Loucy (cell line): ENCODE measurements at regions not wholly inside any gene's neighbourhood (a gene's known extent, or its start where the extent isn't known, plus 50 kb on each side); places are given as distances from the start of the nearest gene placed in this dataset.

ENCODE experiments used
- H2AFZ ChIP-seq: fragments of 200-600 bp; sonication (generic); 2 replicates; pipeline ENCODE4 v1.6.0; 2016; ENCODE audit warnings: antibody characterized with exemption, mild to moderate bottlenecking, low read length, moderate library complexity
- H3F3A ChIP-seq: fragments of 200-600 bp; 2 replicates; pipeline ENCODE4 v1.6.0; 2016; ENCODE audit warnings: antibody characterized with exemption, low read depth, mild to moderate bottlenecking
- H3K27me3 ChIP-seq: fragments of 200-600 bp; sonication (generic); 2 replicates; pipeline ENCODE4 v1.6.1; 2014; ENCODE audit warnings: low read length, mild to moderate bottlenecking; ENCODE audit not compliant: insufficient read depth, poor library complexity, severe bottlenecking
- H3K36me3 ChIP-seq: fragments of 200-600 bp; sonication (generic); 2 replicates; pipeline ENCODE4 v1.6.1; 2016; ENCODE audit warnings: low read length; ENCODE audit not compliant: insufficient read depth
- H3K4me1 ChIP-seq: fragments of 200-600 bp; sonication (generic); 2 replicates; pipeline ENCODE4 v1.5.1; 2014; ENCODE audit warnings: low read length, mild to moderate bottlenecking; ENCODE audit not compliant: insufficient read depth, poor library complexity, severe bottlenecking
- H3K4me2 ChIP-seq: fragments of 200-600 bp; sonication (generic); 2 replicates; pipeline ENCODE4 v1.6.0; 2014; ENCODE audit warnings: antibody characterized with exemption, low read length, low read depth, mild to moderate bottlenecking; ENCODE audit not compliant: poor library complexity, severe bottlenecking
- H3K4me3 ChIP-seq: fragments of 200-600 bp; sonication (generic); 2 replicates; pipeline ENCODE4 v1.5.1; 2014; ENCODE audit warnings: low read length, mild to moderate bottlenecking, mixed read lengths; ENCODE audit not compliant: poor library complexity, severe bottlenecking
- H3K79me2 ChIP-seq: fragments of 200-600 bp; sonication (generic); 2 replicates; pipeline ENCODE4 v1.6.1; 2014; ENCODE audit warnings: low read length; ENCODE audit not compliant: insufficient read depth
- H3K9ac ChIP-seq: fragments of 200-600 bp; sonication (generic); 2 replicates; pipeline ENCODE4 v1.6.0; 2014; ENCODE audit warnings: mild to moderate bottlenecking, low read depth, low read length, moderate library complexity; ENCODE audit not compliant: poor library complexity, severe bottlenecking
- H3K9me2 ChIP-seq: fragments of 200-600 bp; sonication (generic); replicated peaks from 2 replicates; pipeline ENCODE4 v1.6.1; 2016; ENCODE audit warnings: low read depth, low read length, mixed read lengths
- H3K9me3 ChIP-seq: fragments of 200-600 bp; sonication (generic); 2 replicates; pipeline ENCODE4 v1.6.1; 2014; ENCODE audit warnings: mild to moderate bottlenecking, antibody characterized with exemption, low read length, low read depth; ENCODE audit not compliant: insufficient read depth
- H4K20me1 ChIP-seq: fragments of 200-600 bp; sonication (generic); 2 replicates; pipeline ENCODE4 v1.6.0; 2014; ENCODE audit warnings: antibody characterized with exemption, low read length, mild to moderate bottlenecking; ENCODE audit not compliant: insufficient read depth, poor library complexity, severe bottlenecking
- EZH2phosphoT487 ChIP-seq: fragments of 200-600 bp; IDR thresholded peaks from 2 replicates; pipeline ENCODE4 v1.6.1; 2018; ENCODE audit warnings: antibody characterized with exemption, mild to moderate bottlenecking, moderate library complexity, borderline replicate concordance
- TF ChIP-seq, protein P1 (sequence below): fragments of 200-600 bp; sonication (generic); conservative IDR thresholded peaks from 2 replicates; pipeline ENCODE4 v1.5.1; 2014; ENCODE audit warnings: mild to moderate bottlenecking, antibody characterized with exemption, low read length

DNA sequence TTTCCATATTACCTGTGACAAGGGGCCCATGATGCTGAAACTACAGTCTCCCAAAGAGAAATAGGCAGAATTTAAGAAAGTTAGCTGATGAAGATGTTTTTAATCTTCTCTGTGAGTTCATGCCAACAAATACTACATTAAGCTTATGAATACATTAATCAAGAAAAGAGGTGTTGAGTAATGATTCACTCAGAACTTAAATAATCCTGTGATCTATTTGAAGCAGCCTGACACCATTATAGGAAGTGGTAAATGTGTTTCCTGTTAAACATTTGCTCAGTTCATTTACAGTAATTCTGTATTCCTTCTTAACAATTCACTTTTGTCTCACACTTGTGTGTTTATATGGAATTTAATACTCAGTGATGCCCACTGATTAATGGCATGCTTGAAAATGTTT, 75.0 kb upstream of the IZUMO3 start:
- H2AFZ ChIP-seq: no peak overlapping the region
- H3K79me2 ChIP-seq: no peaks in the 10 kb centered on the region
- H3F3A ChIP-seq: no peaks in the 10 kb centered on the region
- H3K36me3 ChIP-seq: no peaks in the 10 kb centered on the region
- TF ChIP-seq, protein P1, sequence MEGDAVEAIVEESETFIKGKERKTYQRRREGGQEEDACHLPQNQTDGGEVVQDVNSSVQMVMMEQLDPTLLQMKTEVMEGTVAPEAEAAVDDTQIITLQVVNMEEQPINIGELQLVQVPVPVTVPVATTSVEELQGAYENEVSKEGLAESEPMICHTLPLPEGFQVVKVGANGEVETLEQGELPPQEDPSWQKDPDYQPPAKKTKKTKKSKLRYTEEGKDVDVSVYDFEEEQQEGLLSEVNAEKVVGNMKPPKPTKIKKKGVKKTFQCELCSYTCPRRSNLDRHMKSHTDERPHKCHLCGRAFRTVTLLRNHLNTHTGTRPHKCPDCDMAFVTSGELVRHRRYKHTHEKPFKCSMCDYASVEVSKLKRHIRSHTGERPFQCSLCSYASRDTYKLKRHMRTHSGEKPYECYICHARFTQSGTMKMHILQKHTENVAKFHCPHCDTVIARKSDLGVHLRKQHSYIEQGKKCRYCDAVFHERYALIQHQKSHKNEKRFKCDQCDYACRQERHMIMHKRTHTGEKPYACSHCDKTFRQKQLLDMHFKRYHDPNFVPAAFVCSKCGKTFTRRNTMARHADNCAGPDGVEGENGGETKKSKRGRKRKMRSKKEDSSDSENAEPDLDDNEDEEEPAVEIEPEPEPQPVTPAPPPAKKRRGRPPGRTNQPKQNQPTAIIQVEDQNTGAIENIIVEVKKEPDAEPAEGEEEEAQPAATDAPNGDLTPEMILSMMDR: no peak
- no peak for TF ChIP-seq EZH2phosphoT487
- H3K9me3 ChIP-seq: no peaks in the 10 kb centered on the region
- no peak overlapping the region for H3K4me3 ChIP-seq
- H3K9ac ChIP-seq: no peak overlapping the region
- no peaks in the 10 kb centered on the region for H3K9me2 ChIP-seq
- no peak overlapping the region for H3K4me2 ChIP-seq
- H4K20me1 ChIP-seq: no peaks in the 10 kb centered on the region
- no peaks in the 10 kb centered on the region for H3K4me1 ChIP-seq
- H3K27me3 ChIP-seq: no peaks in the 10 kb centered on the region

DNA sequence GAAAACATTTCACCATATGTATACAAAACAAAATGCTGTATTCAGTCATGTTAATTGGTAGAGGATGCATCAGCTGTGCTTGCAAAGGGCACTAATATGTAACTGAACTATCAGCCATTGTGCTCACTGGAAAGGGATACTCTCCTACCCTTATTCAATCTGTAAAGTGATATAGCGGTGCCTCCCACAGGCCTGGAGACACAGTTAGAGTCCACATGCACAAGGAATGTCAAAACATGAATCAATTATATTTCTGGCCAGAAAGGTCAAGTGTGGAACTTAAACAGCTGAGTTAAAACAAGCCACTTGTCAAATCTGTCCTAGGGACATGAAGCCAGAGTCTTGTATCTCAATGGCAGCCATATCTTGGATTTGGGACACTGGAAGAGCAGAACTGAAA, 71.2 kb upstream of the IZUMO3 start:
- Histone ChIP-seq H3K9me2 (no peaks in the 10 kb centered on the region), H3F3A (no peaks in the 10 kb centered on the region), H3K36me3 (no peaks in the 10 kb centered on the region), H3K9ac (no peak overlapping the region), H3K27me3 (no peaks in the 10 kb centered on the region), H4K20me1 (no peaks in the 10 kb centered on the region), H2AFZ (no peak overlapping the region), H3K79me2 (no peaks in the 10 kb centered on the region), H3K4me2 (no peak overlapping the region), H3K4me1 (no peaks in the 10 kb centered on the region), H3K4me3 (no peak overlapping the region), H3K9me3 (no peaks in the 10 kb centered on the region)
- TF ChIP-seq, protein P1: no peak
- no peak for TF ChIP-seq EZH2phosphoT487

DNA sequence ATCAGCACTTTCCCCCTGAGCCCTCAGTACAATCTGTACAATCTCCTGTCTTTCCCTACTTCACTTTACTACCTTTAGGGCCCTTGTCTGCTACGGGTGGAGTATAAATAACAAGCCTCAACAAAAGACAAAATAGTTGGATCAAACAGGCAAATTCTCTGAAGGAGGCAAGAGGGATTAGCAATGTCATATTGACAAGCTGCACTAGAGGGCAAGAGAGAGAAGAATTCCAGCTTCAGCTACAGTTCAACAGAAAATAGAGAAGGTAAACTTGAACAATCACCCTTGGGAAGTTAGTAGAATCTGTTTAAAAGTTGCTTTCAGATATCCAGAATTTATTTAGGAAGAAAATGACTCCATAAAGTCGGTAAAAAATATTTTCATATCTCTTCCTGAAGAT, 68.4 kb upstream of the IZUMO3 start:
- Histone ChIP-seq H4K20me1 (no peaks in the 10 kb centered on the region), H2AFZ (no peak overlapping the region), H3K4me1 (no peaks in the 10 kb centered on the region), H3K9me3 (no peaks in the 10 kb centered on the region), H3K79me2 (no peaks in the 10 kb centered on the region), H3F3A (no peaks in the 10 kb centered on the region), H3K27me3 (no peaks in the 10 kb centered on the region), H3K9ac (no peak overlapping the region), H3K9me2 (no peaks in the 10 kb centered on the region), H3K4me3 (no peak overlapping the region), H3K36me3 (no peaks in the 10 kb centered on the region), H3K4me2 (no peak overlapping the region)
- TF ChIP-seq, protein P1: no peak
- no peak for TF ChIP-seq EZH2phosphoT487
